Stomach (tissue), 8 donors: ENCODE measurements at regions not wholly inside any gene's neighbourhood (a gene's known extent, or its start where the extent isn't known, plus 50 kb on each side); places are given as distances from the start of the nearest gene placed in this dataset.
A peak's percentile ranks its signal among the peaks of the same experiment; 100 is the strongest.

Experiments used
- DNase-seq, 2 donors: peaks; one replicate each; pipeline versions ENCODE4 v3.0.0 to v3.0.0-alpha.2; 2013 to 2019
- H3K27ac ChIP-seq, 5 donors: fragments of 200-600 bp in 4 of 5; sonication (generic) in 4 of 5; one replicate each; pipeline ENCODE4 v1.5.1; 2013 to 2019; ENCODE audit warnings: mild to moderate bottlenecking in 1 of 5, moderate library complexity in 1 of 5
- H3K27me3 ChIP-seq, 3 donors: fragments of 200-600 bp; sonication (generic); one replicate each; pipeline ENCODE4 v1.5.1; 2017 to 2019; ENCODE audit warnings: mixed run types in 1 of 3
- H3K36me3 ChIP-seq, 4 donors: fragments of 200-600 bp; sonication (generic); 1 replicate in 3 of 4; 2 replicates in 1 of 4; pipeline ENCODE4 v1.5.1; 2016 to 2019
- H3K4me1 ChIP-seq, 4 donors: fragments of 200-600 bp; sonication (generic); one replicate each; pipeline ENCODE4 v1.5.1; 2016 to 2019
- H3K4me3 ChIP-seq, 4 donors: fragments of 200-600 bp; sonication (generic) in 3 of 4; one replicate each; pipeline ENCODE4 v1.5.1; 2016 to 2019; ENCODE audit warnings: mild to moderate bottlenecking in 1 of 4
- H3K9me3 ChIP-seq, 4 donors: fragments of 200-600 bp; sonication (generic); one replicate each; pipeline ENCODE4 v1.5.1; 2016 to 2019
- EP300 ChIP-seq: sonication (generic); formaldehyde crosslinking; IDR thresholded peaks from one replicate; pipeline ENCODE4 v1.6.1; 2017; ENCODE audit warnings: antibody characterized with exemption
- POLR2A ChIP-seq, 4 donors: fragments of 450-650 bp; IDR thresholded peaks; one replicate each; pipeline ENCODE4 v1.6.1; 2016; ENCODE audit warnings: antibody characterized with exemption in 4 of 4, control low read depth in 2 of 4, mild to moderate bottlenecking in 1 of 4, moderate library complexity in 1 of 4
- POLR2AphosphoS5 ChIP-seq, 3 donors: sonication (generic); formaldehyde crosslinking; IDR thresholded peaks; one replicate each; pipeline ENCODE4 v1.6.1; 2016; ENCODE audit warnings: antibody characterized with exemption in 3 of 3
- WGBS, 5 donors: extraction: QIAGEN DNeasy Blood & Tissue Kit in 3 of 5; methylation state at CpG; one replicate each; pipeline versions ENCODE4 v1.1.5 to v1.1.7; 2013 to 2018; 5-methylcytosine and 5-hydroxymethylcytosine counted together
- intact Hi-C: fragments of 100-400 bp; cut with DNase I; formaldehyde crosslinking; loops from one replicate; pipeline ENCODE4 v1.15.1; 2023; ENCODE audit warnings: low total_unique reads
- TF ChIP-seq, protein P1 (sequence below), 7 experiments: fragments of 450-650 bp in 4 of 7; fragments of 200-600 bp in 3 of 7; sonication (generic) in 3 of 7; IDR thresholded peaks; one replicate each; pipeline ENCODE4 v1.5.1; 2016 to 2019; ENCODE audit warnings: antibody characterized with exemption in 7 of 7, control low read depth in 2 of 7, mild to moderate bottlenecking in 1 of 7
- donor health status: healthy with polysubstance abuse.
- donor health status: Bipolar disorder and iron deficiency.
- donor health status: healthy.

DNA sequence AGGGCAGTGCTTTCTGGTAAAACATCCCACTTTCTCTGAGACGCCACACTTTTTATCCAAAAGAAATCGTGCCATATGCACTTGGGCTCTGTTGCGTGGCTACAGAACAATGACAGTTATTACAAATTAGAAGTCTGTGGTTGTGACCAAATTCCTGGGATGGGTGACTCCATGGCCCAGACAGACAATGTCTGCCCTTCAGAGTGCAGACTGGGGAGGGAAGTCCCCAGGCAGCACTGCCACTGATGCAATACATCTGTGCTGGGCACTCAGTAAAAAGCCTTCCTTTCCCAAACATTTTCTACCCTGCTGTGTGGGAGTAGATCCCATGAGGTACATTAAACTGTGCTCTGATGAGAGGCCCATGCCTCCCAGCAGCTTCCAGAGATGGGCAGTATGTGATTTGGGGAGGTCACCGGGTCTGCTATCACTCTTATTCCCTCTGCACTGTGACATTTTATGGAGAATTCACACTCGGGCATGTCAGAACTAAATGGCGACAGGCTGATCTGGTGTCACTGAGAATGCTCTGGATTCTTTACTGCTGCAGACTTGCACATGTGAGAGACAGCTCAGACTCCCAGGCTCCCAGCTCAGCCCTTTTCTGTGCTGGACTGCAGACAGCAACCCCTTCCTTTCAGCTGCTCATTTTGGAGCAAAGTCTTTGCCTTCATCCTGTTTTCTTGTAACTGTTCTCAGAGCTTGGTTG is 243.5 kb upstream of the ZNF32 start:
- DNase-seq: peak in 1 of 2 donors; percentile 29
- H3K4me1 ChIP-seq: peaks cover 0 to 9% (median 0%) of the 10 kb centered on the region in 4 donors
- 79 to 91% (median 85%) methylated on average over 6 of the region's 6 CpGs for WGBS, 5 donors
- TF ChIP-seq POLR2AphosphoS5 (IDR thresholded peaks at IDR 0.05) (no peak), EP300 (no peak), POLR2A (IDR thresholded peaks at IDR 0.05) (no peak)
- TF ChIP-seq, protein P1, sequence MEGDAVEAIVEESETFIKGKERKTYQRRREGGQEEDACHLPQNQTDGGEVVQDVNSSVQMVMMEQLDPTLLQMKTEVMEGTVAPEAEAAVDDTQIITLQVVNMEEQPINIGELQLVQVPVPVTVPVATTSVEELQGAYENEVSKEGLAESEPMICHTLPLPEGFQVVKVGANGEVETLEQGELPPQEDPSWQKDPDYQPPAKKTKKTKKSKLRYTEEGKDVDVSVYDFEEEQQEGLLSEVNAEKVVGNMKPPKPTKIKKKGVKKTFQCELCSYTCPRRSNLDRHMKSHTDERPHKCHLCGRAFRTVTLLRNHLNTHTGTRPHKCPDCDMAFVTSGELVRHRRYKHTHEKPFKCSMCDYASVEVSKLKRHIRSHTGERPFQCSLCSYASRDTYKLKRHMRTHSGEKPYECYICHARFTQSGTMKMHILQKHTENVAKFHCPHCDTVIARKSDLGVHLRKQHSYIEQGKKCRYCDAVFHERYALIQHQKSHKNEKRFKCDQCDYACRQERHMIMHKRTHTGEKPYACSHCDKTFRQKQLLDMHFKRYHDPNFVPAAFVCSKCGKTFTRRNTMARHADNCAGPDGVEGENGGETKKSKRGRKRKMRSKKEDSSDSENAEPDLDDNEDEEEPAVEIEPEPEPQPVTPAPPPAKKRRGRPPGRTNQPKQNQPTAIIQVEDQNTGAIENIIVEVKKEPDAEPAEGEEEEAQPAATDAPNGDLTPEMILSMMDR (IDR thresholded peaks at IDR 0.05): no peak
- intact Hi-C loops: no loop called here
- no peaks in the 10 kb centered on the region for H3K27me3 ChIP-seq
- no peak overlapping the region for H3K27ac ChIP-seq
- no peaks in the 10 kb centered on the region for H3K9me3 ChIP-seq
- no peaks in the 10 kb centered on the region for H3K36me3 ChIP-seq
- no peak overlapping the region for H3K4me3 ChIP-seq

DNA sequence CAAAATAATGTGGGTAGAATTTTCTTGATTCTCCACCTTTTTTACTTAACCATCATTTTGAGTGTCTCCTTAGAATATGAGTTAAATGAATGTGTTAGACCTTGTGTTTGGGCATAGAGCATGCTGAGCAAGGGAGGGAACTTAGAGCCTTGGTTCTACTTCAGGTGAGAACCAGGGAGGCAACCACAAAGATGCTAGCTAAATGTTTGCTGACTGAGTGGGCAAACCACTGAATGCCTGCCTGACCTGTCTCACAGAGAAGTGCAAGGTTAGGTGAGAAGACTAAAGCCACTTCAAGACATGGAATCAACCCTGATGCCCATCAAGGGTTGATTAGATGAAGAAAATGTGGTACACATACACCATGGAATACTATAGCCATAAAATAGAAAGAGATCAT is 242.6 kb upstream of the ZNF32 start:
- DNase-seq: no peak

DNA sequence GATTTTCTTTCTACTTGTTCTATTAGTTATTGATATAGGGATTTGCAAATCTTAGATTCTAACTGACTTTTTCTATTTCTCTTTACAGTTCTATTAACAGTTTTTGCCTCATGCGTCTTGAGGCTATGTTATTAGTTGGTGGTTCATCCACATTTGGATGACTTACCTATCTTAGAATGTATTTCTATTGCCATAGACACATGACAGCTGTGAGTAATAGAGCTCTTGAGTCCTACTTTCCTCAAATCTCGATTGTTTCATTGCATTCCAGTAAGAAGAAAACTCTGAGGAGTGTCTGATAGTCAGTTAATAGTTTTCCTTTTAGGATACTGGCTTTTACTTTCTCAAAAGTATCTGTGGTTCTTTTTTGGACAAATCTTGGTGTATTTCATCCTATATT is 241.4 kb upstream of the ZNF32 start:
- H3K4me1 ChIP-seq: peaks cover 0 to 9% (median 2%) of the 10 kb centered on the region in 4 donors
- 73 to 80% (median 77%) methylated on average over 2 of the region's 2 CpGs for WGBS, 5 donors
- no peak overlapping the region for H3K4me3 ChIP-seq
- intact Hi-C loops: no loop called here
- H3K9me3 ChIP-seq: no peaks in the 10 kb centered on the region
- H3K27ac ChIP-seq: no peak overlapping the region
- no peaks in the 10 kb centered on the region for H3K27me3 ChIP-seq
- no peaks in the 10 kb centered on the region for H3K36me3 ChIP-seq
- no peak for DNase-seq
- no peak for TF ChIP-seq EP300
- TF ChIP-seq, protein P1 (IDR thresholded peaks at IDR 0.05): no peak
- no peak for TF ChIP-seq POLR2AphosphoS5 (IDR thresholded peaks at IDR 0.05)
- no peak for TF ChIP-seq POLR2A (IDR thresholded peaks at IDR 0.05)

More for the DNA sequence above, 242.6 kb upstream of the ZNF32 start:
- peaks cover 0 to 9% (median 0%) of the 10 kb centered on the region in 4 donors for H3K4me1 ChIP-seq
- H3K27me3 ChIP-seq: no peaks in the 10 kb centered on the region
- TF ChIP-seq POLR2A (IDR thresholded peaks at IDR 0.05): no peak
- no peak for TF ChIP-seq POLR2AphosphoS5 (IDR thresholded peaks at IDR 0.05)
- TF ChIP-seq, protein P1 (IDR thresholded peaks at IDR 0.05): no peak
- no peak for TF ChIP-seq EP300
- intact Hi-C loops: no loop called here
- H3K36me3 ChIP-seq: no peaks in the 10 kb centered on the region
- no peak overlapping the region for H3K27ac ChIP-seq
- H3K4me3 ChIP-seq: no peak overlapping the region
- H3K9me3 ChIP-seq: no peaks in the 10 kb centered on the region

DNA sequence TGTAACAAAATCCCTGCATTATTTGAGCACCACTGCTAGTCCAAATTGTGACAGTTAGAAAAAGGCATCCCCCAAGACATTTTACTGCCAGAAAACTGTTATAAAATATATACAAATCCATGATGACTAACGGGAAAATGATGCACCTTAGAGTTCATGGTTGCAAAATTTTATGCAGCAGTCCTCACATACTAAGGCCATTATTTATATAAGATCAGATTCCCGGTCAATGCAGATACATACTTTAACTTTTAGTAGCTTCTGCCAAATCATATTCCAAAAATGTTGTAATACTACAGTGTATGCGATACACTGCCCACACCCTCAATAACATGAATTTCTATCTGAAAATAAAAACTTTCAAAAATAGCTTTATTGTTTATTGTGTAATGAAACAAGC is 239.9 kb upstream of the ZNF32 start:
- DNase-seq: no peak
- H3K4me3 ChIP-seq: no peak overlapping the region
- no peaks in the 10 kb centered on the region for H3K27me3 ChIP-seq
- H3K27ac ChIP-seq: no peak overlapping the region
- TF ChIP-seq, protein P1 (IDR thresholded peaks at IDR 0.05): no peak
- no peak for TF ChIP-seq POLR2A (IDR thresholded peaks at IDR 0.05)
- TF ChIP-seq EP300: no peak
- TF ChIP-seq POLR2AphosphoS5 (IDR thresholded peaks at IDR 0.05): no peak
- peaks cover 0 to 20% (median 8%) of the 10 kb centered on the region in 4 donors for H3K4me1 ChIP-seq
- H3K9me3 ChIP-seq: no peaks in the 10 kb centered on the region
- no peaks in the 10 kb centered on the region for H3K36me3 ChIP-seq
- intact Hi-C loops: no loop called here
- WGBS, 5 donors: 65 to 76% (median 70%) methylated on average over 3 of the region's 3 CpGs
